HG03025 (cell line): ENCODE measurements at regions not wholly inside any gene's neighbourhood (a gene's known extent, or its start where the extent isn't known, plus 50 kb on each side); places are given as distances from the start of the nearest gene placed in this dataset.

ENCODE experiments used
- ATAC-seq: cut with Tn5 transposase; IDR thresholded peaks from one replicate; pipeline ENCODE4 v1.9.1; 2021; ENCODE audit warnings: mild to moderate bottlenecking, moderate library complexity; ENCODE audit not compliant: unreplicated experiment, low FRiP score

GRCh38 chr20:50415021-50415515, 95.1 kb upstream of the PTPN1 start:
- no peak for ATAC-seq

- ATAC-seq: no peak
Measured at GRCh38 chr20:50415516-50416268, 94.5 kb upstream of the PTPN1 start.

GRCh38 chr20:50416269-50417022, 93.7 kb upstream of the PTPN1 start:
- ATAC-seq: no peak

DNA sequence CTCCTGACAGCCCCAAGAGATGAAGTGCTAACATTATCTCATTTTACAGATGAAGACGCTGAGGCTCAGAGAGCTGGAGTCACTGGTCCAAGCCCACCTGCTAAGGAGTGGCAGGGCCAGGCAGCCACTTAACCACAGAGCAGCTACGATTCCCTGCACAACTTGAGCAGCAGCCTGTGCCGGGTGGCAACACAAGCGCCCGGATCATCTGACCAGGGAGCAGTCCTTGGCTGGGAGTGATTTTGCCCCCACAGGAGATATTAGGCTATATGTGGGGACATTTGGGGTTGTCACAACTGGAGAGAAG, 93.2 kb upstream of the PTPN1 start:
- ATAC-seq: no peak

DNA sequence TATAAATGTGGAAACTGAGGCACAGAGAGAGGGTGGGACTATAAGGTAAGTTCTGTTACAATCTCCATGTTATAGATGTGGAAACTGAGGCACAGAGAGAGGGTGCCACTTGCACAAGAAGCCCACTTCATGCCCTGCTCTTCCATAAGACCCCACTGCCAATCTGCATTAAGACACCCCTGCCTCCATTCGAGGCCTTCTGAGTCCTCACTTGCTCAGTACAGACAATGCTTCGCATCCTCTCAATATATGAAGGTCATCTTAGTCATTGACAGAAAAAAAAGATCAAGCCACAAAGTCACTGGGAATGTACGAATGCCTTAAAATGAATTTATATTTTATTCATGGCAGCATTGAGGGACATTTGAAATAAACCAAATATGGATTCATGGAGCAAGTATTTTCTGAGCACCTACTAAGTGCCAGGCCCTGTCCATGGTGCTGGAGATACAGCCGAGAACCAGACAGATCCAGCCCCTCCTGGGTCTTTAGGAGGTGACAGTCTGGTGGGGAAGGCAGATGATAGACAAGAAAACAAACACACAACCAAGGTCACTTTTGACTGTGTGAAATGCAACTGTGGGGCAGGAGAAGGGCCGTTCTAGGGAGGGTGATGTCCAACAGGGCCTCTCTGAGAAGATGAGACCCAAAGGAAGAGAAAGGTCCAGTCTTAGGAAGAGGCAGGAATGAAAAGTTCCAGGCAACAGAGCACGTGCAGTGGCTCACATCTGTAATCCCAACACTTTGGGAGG, 92.5 kb upstream of the PTPN1 start:
- no peak for ATAC-seq

DNA sequence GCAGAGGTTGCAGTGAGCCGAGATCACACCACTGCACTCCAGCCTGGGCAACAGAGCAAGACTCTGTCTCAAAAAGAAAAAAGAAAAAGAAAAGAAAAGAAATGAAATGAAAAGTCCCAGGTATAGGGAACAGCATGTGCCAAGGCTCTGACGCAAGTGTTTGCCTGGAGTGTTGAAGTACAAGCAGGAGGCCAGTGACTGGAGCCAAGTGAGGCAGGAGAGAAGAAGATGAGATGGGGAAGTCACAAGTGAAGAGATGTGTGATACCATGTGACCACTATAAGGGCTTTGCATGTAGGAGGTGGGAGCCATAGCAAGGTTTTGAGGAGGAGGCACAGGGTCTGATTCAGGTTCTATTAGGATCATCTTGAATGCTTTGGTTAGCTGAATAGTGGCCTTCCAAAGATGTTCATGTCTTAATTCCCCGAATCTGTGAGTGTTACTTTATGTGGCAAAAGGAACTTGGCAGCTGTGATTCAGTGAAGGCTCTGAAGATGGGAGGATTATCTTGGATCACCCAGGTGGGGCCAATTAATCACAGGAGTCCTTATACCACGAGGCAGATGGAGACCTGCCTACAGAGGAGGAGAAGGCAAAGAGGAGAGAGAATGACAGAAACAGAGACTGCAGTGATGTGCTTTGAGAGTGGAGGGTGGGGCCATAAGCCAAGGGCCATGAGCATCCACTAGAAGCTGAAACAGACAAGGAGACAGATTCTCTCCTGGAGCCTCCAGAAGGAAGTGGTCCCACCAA, 91.1 kb upstream of the PTPN1 start:
- ATAC-seq: no peak

GRCh38 chr20:50420380-50420779, 89.8 kb upstream of the PTPN1 start:
- ATAC-seq: no peak

DNA sequence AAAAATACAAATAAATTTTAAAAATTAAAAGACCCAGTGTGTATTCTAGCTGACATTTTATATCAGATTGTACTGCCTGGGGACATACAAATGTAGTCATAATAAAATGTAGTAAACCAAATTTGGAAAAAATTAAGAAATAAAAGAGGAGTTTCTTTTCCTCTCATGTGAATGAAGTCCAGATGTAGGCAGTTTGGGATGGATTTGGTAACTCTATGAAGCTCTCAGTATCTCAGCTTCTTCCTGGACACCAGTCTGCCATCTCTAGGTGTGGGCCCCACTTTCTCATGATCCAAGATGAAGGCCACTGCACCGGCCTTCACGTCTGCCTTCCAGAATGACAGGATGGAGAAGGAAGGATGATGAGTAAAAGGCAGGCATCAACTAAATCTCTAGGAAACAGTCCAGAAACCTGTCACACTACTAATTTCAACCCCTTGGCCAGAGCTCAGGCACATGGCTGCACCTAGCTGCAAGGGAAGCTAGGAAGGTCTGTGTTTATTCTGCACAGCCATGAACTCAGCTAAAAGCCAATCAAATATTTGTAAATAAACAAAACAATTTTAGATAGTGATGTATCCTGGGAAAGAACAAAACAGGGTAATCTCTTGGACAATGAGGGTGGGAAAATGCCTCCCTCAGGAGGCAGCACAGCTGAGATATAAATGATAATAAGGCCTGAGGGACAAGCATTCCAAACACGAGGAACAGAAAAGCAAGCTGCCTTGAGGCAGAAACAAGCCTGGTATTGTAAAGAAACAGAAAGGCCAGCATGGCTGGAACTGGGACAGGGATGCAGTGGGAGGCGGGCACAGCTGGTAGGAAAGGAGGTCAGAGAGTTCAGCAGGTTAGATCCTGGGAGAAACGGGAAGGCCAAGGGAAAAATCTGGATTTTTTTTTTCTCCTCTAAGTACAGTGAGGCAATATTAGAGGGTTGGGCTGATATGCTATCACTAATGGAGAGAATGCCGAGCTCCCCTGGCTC, 88.5 kb upstream of the PTPN1 start:
- no peak for ATAC-seq

DNA sequence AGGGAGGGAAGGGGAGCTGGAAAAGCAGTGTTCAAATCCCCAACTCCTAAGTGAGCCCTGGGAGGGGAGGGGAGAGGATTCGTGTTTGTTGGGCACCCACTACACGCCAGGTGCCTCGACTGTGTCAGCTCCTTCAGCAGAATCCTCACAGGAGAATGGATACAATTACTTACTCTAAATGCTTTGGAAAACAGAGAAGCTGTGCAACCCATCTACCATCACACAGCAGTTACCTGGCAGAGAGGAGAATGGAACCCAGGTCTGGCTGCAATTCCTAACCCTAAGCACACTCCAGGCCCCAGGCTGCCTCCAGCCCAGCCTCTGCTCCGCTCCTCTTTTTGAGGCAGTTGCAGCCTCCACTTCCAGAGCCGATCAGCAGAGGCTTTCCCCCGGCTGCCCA, 86.4 kb upstream of the PTPN1 start:
- no peak for ATAC-seq

GRCh38 chr20:50425076-50425475, 85.1 kb upstream of the PTPN1 start:
- ATAC-seq: no peak

DNA sequence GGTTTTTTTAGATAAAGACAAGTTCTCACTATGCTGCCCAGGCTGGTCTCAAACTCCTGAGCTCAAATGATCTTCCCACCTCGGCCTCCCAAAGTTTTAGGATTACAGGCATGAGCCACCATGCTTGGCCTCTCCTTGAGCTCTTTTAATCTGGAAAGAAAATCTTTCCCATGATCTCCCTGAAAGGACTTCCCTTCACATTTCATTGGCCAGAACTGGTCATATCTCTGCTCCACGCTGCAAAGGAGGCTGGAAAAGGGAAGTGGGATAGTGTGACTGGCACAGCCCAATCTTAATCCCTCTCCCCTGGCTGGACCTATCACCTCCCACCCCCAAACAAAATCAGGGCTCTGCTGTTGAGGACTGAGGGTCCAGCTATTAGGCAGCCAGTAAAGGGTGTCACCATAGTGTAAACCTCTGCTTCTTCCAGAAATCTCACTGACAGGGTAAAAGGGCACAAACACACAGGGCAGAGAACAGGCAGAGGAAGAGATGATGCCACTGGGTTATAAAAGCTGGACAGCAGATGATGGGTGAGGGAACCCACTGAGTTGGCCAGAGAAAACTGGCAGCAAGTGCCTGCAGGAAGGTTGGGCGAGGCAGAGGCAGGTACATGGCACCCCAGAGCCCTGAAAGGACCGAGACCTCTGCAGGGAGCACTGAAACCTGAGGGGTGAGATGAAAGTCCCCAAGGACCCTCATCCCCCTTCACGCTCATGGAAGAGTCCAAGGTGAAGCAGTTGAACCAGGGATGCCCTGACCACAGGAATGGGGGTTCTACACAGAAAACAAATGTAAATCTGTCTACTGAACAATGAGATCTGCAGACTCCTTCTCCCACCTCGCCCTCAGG, 83.1 kb upstream of the PTPN1 start:
- ATAC-seq: no peak

DNA sequence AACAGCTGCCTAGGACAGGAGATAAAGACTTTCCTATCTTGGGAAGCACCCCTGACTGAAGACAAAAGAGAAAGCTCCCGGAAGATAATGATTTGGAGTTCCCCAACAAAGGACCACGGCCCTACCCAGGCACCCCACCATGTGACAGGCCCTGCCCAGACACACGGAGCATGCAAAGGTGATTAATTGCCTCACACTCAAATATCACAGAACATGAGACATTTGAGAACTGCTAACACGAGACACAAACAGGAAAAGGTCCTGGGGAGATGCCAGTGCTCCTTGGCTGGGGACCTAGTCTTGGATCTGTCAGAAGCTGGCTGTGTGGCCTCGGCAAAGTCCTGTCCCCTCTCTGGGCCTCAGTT, 82.5 kb upstream of the PTPN1 start:
- ATAC-seq: no peak

DNA sequence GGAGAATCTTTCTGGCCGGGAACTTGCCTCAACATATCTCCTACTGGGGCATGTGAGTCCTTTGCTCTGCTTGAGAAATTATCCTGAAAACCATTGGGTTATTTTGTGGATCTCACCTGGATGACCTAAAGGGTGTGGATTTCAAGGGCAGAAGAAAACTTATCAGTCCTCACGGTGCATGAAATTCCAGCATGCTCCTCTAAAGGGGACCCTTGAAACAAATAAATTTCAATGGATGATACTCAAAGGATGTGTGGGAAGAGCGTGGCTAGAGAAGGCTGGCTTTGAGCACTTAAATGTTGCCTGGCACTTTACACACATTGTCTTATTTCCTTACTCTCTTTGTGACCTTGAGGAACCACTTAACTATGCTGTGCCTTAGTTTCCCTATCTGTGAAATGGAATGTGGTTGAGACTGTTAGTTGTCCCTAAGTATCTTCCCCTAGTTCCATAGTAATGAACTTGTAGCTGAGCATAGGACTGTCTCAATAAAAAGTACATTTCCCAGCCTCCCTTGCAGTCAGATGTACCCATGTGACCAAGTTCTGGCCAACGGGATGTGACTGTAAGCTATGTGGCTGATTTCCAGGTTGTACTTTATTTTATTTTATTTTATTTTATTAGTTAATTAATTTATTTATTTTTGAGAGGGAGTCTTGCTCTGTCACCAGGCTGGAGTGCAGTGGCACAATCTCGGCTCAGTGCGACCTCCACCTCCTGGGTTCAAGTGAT, 81.9 kb upstream of the PTPN1 start:
- ATAC-seq: no peak

- ATAC-seq: no peak
Measured at GRCh38 chr20:50429412-50429811, 80.8 kb upstream of the PTPN1 start.

- no peak for ATAC-seq
Measured at GRCh38 chr20:50431066-50431450, 79.1 kb upstream of the PTPN1 start.

DNA sequence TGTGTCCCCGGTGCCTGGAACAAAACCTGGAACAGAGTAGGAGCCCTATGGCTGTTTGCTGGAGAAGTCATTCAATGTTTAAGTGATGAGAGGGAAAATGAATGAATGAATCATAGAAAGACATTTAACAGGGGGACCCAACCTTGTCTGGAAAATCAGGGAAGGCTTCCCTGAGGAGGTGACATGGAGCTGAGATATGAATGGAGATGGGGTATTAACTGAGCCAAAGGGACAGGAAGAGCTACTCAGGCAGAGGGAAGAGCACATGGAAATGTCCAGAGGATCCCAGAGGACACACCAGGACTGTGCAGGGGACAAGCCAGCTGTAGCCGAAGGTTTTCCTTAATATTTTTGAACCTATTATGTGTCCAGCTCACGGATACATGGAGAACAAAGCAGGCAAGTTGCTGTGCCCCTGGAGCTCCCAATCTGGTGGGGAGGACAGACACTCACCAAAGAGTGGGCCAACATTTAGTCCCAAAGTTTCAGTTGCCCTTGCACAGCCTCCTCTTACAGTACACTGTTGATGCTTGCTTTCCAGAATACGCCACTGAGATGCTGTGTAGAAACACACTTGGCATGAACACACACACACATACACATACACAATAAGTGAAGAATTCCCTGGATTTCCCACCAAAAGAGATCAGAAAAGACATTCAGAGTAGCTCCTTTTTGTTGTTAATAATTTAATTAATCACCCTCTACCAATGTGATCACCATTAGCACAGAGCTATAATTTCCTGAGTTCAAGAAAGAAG, 77.0 kb upstream of the PTPN1 start:
- ATAC-seq: no peak

DNA sequence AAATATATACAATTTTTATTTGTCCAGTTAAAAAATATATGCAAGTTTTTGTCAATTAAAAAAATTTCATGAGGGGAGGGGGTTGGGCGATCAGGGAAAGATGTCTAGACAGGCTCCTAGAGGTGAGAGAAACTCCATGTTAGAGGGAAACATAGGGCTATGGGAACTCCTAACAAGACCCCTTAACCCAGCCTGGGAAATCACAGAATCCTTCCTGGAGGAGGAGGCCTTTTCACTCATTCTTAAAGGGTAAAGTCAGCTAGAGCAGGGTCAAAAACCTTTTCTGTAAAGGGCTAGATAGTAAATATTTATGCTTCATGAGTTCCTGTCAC, 75.9 kb upstream of the PTPN1 start:
- no peak for ATAC-seq
